K562 (cell line): ENCODE measurements at regions not wholly inside any gene's neighbourhood (a gene's known extent, or its start where the extent isn't known, plus 50 kb on each side); places are given as distances from the start of the nearest gene placed in this dataset.
A peak's percentile ranks its signal among the peaks of the same experiment; 100 is the strongest.

Source experiments
- DACH1 ChIP-seq: fragments of 450-650 bp; IDR thresholded peaks from 2 replicates; pipeline ENCODE4 v1.6.1; 2018; ENCODE audit not compliant: partially characterized antibody
- MEIS2 ChIP-seq: fragments of 450-650 bp; IDR thresholded peaks from 2 replicates; pipeline ENCODE4 v1.6.1; 2014; ENCODE audit warnings: mild to moderate bottlenecking; ENCODE audit not compliant: partially characterized antibody
- PBX2 ChIP-seq, 2 experiments: IDR thresholded peaks in 1 of 2; conservative IDR thresholded peaks in 1 of 2; 2 replicates each; pipeline ENCODE4 v1.6.1; 2016; ENCODE audit warnings: low read depth in 2 of 2, mild to moderate bottlenecking in 1 of 2, missing compliant biosample characterization in 1 of 2, missing genetic modification characterization in 1 of 2, moderate library complexity in 1 of 2
- SETDB1 ChIP-seq: IDR thresholded peaks from one replicate; pipeline ENCODE4 v1.6.1; 2012; ENCODE audit warnings: low read length, control low read depth, inconsistent platforms
- SMARCC2 ChIP-seq: fragments of 450-650 bp; IDR thresholded peaks from 2 replicates; pipeline ENCODE4 v1.6.1; 2017; ENCODE audit warnings: antibody characterized with exemption, moderate library complexity, mild to moderate bottlenecking, low read depth
- TAF7 ChIP-seq: fragments of 450-650 bp; IDR thresholded peaks from 2 replicates; pipeline ENCODE4 v1.6.1; 2016; ENCODE audit warnings: missing genetic modification characterization, missing compliant biosample characterization
- TBL1XR1 ChIP-seq, 2 experiments: IDR thresholded peaks; 2 replicates each; pipeline ENCODE4 v1.6.1; 2012; ENCODE audit warnings: improper control_type of control experiment in 2 of 2, low read length in 2 of 2, mild to moderate bottlenecking in 1 of 2
- ZBTB26 ChIP-seq: fragments of 450-650 bp; formaldehyde crosslinking; IDR thresholded peaks from 2 replicates; pipeline ENCODE4 v1.4.0; 2022; ENCODE audit warnings: missing genetic modification characterization
- ZNF3 ChIP-seq: fragments of 250-450 bp; sonication (Bioruptor Pico); IDR thresholded peaks from 2 replicates; pipeline ENCODE4 v1.5.0; 2021; ENCODE audit warnings: mild to moderate bottlenecking, moderate library complexity

GRCh38 chr17:13346081-13346533, 255.6 kb downstream of the HS3ST3A1 start (continued):
- no peak for TF ChIP-seq DACH1
- TF ChIP-seq PBX2 (CRISPR knock-in tag; IDR thresholded peaks at IDR 0.05; ENCODE audit: low read depth): no peak
- TF ChIP-seq PBX2 (tag; conservative IDR thresholded peaks at IDR 0.05; ENCODE audit: low read depth): peak; percentile 68
- TF ChIP-seq SMARCC2: no peak
- peak; percentile 74 for TF ChIP-seq MEIS2
- TF ChIP-seq TBL1XR1 (IDR thresholded peaks at IDR 0.05; ENCODE audit: low read length in 2 of 2): no peak
- no peak for TF ChIP-seq ZBTB26
- TF ChIP-seq SETDB1: no peak
- no peak for TF ChIP-seq ZNF3 (CRISPR knock-in tag)
- TF ChIP-seq TAF7 (tag): no peak
